GM18870 (cell line): ENCODE measurements at regions not wholly inside any gene's neighbourhood (a gene's known extent, or its start where the extent isn't known, plus 50 kb on each side); places are given as distances from the start of the nearest gene placed in this dataset.

Experiments
- ATAC-seq: cut with Tn5 transposase; IDR thresholded peaks from one replicate; pipeline ENCODE4 v1.9.1; 2021; ENCODE audit warnings: moderate library complexity; ENCODE audit not compliant: unreplicated experiment

DNA sequence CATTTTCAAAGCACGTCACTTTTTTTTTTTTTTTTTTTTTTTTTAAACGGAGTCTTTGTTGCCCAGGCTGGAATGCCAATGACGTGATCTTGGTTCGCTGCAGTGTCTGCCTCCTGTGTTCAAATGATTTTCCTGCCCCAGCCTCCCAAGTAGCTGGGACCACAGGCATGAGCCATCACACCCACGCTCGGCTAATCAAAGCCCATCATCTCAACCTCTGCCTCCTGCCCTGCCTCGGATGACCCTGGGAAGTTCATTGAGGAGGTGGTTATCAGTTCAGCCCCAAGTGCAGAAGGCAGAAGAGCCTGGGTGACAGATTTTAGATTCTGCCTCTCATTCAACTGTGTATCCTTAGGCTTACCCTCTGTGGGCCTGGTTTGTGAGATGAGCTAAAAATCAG is 484.9 kb upstream of the EEF2KMT start:
- no peak for ATAC-seq

GRCh38 chr16:5581908-5582307 is 484.3 kb upstream of the EEF2KMT start:
- ATAC-seq, result no peak

DNA sequence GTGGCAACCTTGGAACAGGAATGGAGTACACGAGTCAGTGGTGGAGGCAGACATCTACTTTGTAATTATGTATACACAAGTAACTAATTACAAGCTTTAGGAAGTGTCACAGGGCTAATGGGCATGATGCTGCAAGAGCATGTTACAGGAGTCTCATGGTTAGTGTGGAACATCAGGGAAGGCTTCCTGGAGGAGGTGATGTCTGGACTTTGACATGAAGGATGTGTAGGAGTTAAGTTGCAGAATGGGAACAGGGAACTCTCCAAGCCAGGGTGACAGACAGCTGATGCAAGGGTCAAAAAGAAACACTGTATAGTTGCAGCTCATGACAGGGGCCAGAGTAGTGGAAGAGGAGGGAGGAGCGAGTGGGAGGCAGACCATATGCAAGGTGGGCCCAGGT is 483.8 kb upstream of the EEF2KMT start:
- no peak for ATAC-seq

DNA sequence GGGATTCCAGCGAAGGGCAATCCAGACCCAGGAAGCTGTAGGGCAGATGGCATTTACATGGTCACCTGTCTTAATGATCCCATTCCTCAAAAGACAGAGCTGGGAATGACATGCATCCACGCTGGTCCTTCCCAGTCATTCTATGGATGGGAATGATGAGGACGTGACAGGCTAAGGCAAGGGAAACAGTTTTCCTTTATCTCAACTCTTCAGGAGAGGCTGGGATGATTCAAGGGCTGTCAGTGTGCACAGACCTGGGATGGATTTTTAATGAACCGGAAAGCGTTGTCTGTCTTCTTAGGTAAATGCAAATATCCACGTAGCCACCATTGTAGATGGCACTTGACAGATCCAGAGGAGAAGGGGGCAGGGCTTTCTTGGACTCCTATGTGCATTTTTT is 483.2 kb upstream of the EEF2KMT start:
- no peak for ATAC-seq

DNA sequence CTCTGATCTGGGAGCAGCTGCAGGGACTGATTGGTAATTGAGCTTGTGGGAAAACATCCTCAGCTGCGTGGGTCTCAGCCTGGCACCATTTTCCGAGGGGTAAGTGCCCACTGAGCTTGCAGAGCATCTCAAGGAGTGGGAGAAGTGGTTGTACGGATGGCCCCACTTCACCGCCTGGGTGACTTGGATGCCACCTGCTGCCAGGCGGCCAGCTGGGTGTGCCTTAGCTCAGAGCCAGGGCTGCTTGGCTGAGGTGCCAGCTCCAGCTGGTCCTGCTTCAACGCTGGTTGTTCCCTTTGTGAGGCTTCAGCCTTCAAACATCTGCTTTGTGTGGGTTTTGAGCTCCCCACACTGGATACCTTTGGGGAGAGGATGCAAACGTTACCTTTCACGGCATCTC is 482.7 kb upstream of the EEF2KMT start:
- no peak for ATAC-seq

DNA sequence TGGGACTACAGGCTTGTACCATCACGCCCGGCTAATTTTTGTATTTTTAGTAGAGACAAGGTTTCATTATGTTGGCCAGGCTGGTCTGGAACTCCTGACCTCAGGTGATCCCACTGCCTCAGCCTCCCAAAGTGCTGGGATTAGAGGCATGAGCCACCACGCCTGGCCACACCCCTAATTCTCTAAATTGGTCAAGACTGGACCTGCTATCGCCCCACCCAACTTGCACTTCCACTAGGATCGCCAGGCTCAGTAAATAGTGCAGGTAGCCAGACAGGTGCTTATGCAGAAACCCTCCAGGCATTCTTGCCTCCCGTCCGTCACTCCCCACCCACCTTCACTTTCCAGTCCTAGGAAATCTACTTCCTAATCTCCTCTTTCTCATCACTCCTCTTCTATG is 481.4 kb upstream of the EEF2KMT start:
- ATAC-seq, result no peak

DNA sequence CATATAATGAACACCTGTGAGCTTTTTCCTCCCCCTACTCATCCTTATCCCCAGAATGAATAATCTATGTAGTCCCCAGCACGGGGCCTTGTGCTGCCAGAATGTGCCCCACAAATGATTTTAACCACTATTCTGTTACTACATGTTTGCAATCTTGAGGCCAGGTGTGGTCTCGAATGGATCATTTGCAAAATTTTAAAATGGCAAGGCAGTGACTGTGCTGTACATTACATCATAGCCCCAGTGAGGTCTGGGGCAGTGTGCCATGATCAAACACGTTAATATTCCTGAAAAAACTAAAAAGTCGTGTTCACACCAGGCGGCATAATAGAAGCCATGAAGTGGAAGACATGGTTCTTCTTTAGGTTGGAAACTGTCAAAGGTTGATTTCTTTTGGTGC is 479.9 kb upstream of the EEF2KMT start:
- no peak for ATAC-seq

- no peak for ATAC-seq
Observed at GRCh38 chr16:5575646-5576245, 478.2 kb upstream of the EEF2KMT start.

GRCh38 chr16:5575121-5575520 is 477.5 kb upstream of the EEF2KMT start:
- ATAC-seq, result no peak

GRCh38 chr16:5572056-5572455 is 474.5 kb upstream of the EEF2KMT start:
- no peak for ATAC-seq

DNA sequence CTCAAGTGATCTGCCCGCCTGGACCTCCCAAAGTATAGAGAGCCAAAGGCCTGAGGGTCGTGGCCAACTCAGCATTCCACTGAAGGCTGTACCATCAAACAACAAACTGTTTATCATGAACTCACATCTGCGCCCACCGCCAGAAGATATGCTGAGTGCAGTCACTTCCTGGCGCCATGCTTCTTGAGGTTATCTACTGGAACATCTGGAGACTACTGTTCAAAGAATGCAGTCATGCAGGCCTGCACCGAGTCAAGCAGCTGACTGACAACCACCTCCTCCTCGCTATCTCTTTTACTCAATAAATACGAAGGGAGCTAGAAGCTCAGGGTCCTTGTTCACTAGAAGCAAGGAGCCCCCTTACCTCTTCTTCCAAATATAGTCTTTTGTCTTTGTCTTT is 473.9 kb upstream of the EEF2KMT start:
- no peak for ATAC-seq

DNA sequence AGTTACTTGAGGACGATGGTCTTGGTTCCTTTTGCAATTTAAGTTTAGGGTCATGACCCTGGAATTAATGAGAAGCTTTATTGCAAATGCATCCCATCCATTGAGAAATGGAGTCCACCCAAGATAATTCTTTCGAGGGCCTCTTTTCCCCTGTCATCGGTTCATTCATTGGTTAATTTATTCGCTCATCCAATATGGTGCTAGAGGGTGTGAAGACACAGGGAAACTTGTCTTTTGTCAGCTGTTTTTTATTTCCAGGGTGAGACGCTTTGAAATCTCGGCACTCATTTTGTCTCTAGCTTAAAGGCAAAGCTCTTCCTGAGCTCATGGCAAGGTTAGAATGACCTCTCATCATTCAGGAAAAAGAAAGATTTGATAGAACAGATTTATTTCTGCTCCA is 464.2 kb upstream of the EEF2KMT start:
- ATAC-seq, result no peak

DNA sequence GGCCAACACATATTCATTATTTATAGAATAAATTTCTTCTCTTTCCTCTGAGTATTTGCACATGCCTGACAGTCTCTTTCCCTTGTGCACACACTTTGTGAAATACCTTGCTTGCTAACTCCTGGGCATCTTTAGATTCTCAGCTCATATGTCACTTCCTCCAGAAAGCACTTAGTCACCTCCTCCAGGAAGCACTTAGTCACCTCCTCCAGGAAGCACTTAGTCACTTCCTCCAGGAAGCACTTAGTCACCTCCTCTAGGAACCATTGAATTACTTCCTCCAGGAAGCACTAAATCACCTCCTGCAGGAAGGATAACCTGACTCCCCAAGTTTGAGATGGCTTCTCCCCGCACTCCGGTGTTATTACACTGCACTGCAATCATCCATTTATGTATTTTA is 462.5 kb upstream of the EEF2KMT start:
- ATAC-seq, result no peak

DNA sequence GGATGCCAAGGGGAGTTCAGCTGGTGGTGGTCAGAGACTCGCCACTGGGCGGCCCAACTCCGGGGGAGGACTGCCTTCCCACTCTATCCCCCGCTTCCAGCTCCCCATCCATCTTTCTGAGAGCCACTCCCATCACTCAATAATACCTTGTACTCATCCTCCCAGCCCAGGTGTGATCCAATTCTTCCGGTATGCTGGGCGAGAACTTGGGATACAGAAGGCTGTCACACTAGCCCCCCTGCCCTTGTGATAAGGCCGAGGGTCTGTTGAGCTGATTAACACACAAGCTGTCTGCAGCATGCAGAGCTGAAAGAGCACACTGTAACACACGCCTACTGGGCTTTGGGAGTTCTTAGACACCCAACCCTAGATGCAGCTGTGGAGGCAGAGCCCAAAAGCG is 460.4 kb upstream of the EEF2KMT start:
- no peak for ATAC-seq

- ATAC-seq, result no peak
Observed at GRCh38 chr16:5557448-5557847, 459.9 kb upstream of the EEF2KMT start.

GRCh38 chr16:5556158-5556810 is 458.7 kb upstream of the EEF2KMT start:
- ATAC-seq, result no peak

DNA sequence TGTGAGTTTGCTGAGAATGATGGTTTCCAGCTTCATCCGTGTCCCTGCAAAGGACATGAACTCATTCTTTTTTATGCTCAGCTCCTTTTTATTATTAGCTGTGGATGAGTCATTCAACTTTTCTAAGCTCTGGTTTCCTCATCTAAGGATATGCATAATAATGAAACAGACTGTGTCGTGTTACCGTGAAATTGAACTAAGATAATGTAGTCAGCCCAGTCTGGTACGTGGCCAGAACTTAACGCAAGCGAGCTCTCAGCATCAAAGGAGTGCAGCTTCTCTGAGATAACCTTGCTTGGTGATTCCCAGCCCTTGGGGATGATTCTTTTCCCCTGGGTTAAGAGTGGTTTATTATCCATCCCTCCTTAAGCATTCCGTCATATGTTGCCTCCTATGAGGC is 454.3 kb upstream of the EEF2KMT start:
- no peak for ATAC-seq

- ATAC-seq, result no peak
Observed at GRCh38 chr16:5549802-5550201, 452.2 kb upstream of the EEF2KMT start.

DNA sequence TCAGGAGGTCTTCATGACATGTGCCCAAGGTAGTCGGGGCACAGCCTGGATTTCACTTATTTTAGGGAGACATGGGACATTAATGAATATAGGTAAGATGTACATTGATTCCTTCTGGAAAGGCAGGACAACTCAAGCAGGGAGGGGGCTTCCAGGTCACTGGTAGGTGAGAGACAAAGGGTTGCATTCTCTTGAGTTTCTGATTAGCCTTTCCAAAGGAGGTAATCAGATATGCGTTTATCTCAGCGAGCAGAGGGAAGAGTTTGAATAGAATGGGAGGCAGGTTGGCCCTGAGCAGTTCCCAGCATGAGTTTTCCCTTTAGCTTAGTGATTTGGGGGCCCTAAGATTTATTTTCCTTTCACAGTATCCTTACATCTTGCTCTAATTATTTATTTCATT is 443.8 kb upstream of the EEF2KMT start:
- ATAC-seq, result no peak

- no peak for ATAC-seq
Observed at GRCh38 chr16:5537347-5537746, 439.8 kb upstream of the EEF2KMT start.

- no peak for ATAC-seq
Observed at GRCh38 chr16:5533321-5533888, 435.8 kb upstream of the EEF2KMT start.

- no peak for ATAC-seq
Observed at GRCh38 chr16:5527817-5528216, 430.2 kb upstream of the EEF2KMT start.

DNA sequence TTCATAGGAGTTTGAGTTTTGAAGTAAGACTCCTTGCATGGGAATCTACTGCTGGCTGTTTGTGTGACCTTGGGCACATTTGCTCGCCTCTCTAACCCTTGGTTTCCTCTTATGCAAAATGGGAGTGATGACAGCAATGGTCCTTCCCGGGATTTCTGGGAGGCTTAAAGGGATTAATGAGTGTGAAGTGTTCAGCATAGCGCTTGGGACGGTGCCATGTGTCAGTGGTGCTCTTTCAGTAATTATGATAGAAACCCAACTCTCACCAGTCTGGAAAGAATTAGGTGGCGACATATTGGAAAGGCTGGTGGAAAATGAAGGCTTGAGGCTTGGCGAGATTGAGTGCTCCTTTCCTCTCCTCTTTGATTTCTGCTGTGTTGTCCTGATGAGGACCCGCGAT is 429.2 kb upstream of the EEF2KMT start:
- ATAC-seq, result no peak
